ENCODE measurements at regions not wholly inside any gene's neighbourhood (a gene's known extent, or its start where the extent isn't known, plus 50 kb on each side); places are given as distances from the start of the nearest gene placed in this dataset.

DNA sequence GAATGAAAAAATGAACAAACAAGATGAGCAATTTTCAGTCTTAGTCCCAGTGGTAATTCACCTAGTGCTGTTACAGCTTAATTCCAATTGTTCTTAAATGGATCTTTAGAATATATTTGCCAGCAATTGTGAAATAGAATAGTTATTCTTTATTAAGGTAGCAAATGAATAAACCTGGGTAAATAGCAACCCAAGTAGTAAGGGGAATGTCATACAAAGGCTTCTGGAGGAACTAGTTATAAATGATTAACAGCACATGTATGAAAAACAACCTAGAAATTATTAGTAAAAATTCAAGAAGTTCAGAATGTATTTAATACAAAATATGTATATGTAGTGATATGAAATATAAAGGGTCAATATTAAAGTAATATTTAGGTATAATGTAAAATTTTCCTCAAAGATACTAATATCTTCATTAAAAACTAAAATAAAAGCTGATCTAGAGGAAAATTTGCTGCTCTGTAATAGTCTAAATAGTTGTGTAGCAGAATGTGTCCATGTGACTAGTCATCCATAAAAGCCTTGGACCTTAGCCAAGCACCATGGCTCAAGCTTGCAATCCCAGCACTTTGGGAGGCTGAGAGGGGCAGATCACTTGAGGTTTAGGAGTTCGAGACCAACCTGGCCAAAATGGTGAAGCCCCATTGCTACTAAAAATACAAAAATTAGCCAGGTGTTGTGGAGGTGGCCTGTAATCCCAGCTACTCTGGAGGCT, 535.9 kb upstream of the ATXN8OS start:
- DNase-seq = no peak

DNA sequence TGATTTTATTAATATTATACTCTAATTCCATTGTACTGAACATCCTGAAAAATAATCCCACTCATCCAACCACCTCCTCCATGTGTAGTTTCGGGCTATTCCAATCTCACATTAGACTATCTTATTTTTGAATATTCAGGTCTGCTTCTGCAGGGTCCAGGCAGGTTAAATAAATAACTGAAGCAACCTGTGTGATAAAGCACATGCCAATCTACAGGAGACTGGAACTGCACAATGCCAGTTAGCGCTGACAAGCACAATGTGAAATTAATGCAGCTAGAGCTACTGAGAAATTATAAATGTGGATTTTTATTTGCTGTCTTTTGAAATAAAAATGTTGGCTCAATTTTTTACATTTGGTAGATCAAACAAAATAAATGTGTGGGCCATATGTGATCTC, 540.1 kb upstream of the ATXN8OS start:
- no peak for DNase-seq

DNA sequence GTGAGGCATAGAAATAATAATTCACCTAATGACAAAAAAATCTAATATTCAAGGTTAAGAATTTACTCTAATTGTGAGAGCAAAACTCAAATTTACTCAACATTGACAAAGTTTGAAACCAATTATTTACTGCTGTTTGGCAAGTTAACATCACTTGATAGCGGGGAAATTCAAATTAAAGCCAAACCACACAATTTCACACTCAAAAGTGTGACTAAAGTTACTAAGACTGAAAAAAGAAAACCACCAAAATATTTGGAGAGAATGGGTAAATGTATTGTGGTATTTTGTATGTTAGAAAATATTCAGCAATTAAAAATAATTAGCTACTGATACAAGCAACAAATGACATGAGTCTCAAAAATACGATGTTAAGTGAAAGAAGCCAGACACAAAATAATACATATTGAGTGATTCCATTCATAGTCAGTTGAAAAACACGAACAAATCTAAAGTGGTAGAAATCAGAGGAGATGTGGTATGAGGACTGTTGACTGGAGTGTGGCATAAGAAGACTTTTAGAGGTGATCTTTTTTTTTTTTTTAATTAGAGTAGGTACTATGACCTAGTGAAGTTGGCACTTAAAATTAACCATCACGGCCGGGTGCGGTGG, 541.4 kb upstream of the ATXN8OS start:
- no peak for DNase-seq

DNA sequence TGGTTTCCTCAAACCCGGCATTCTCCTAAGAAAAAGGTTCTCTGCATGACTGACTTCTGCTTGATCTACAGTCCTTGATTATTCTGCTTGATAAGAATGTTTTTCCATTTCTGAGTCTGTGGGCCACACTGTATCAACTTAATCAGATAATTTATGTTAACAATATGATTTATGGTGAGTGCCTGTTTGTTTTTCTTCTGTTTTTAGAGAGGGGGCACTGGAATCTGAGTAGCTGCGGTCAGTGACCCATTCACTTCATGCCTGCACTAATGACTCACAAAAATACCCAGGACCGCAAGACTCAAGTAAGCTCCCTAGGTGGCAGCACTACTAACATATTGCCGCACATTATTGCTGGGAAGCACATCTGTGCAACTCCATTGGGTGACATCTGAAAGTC, 542.3 kb upstream of the ATXN8OS start:
- DNase-seq = peak; percentile 36 to 45

DNA sequence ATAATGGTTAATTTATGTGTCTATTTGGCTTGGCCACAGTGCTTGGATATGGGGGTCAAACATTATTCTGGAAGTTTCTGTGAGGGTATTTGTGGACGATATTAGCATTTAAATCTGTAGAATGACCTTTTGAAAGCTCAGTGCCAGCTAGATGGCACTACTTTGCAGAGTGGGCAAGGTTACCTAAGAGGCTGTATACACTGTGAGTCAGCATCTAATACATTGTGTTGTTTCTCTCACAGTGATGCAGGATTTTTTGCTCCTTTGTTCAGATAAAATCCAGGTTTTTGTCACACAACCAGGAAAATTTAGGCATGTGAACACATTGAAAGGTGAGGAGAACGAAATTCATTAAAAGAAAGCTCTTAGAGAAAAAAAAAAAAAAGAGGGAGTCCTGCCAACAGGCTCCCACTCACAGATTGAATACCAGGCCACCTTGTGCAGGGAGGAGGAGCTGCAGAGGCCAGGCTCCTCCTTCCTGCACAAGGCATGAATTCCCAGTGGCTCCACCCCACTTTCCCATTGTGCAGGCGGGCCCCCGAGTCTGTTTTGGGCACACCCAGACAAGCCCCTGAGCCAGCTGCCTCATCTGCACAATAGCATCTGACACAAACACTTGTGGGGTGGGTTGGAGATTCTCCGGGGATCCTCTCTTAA, 551.0 kb upstream of the ATXN8OS start:
- DNase-seq = no peak

DNA sequence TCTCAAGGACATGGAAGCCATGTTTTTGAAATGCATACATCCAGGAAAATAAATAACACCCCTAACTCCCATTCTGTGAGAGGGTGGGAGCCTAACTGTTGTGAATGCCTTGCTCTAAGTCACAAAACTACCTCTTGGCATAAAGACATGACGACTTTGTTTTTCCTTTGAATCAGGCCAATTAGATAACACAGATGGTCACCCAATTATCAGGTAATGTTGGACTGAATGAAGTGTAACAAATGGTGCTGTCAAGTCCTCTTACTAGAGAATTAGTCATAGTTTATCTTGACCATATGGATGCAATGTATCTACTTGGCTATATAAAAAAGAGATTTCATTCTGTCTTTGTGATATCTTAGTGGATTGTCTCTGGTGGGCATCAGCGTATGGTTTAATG, 553.6 kb upstream of the ATXN8OS start:
- no peak for DNase-seq

DNA sequence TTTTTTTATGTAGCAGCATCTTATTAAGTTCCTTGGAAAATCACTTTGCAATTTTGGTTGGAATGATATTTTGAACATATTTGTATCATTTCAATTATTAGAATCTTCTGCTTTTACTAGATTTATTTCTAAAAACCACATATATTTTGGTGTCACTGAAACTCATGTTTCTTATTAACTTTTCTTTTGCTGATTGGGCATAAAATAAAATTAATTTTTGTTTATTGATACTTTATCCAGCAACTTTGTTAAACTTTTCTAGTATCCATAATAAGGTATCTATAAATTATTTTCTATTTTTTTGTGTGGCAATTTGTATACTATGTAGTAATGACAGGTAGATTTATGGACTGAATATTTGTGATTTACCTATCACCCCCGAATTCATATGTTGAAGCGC, 556.4 kb upstream of the ATXN8OS start:
- DNase-seq = no peak

DNA sequence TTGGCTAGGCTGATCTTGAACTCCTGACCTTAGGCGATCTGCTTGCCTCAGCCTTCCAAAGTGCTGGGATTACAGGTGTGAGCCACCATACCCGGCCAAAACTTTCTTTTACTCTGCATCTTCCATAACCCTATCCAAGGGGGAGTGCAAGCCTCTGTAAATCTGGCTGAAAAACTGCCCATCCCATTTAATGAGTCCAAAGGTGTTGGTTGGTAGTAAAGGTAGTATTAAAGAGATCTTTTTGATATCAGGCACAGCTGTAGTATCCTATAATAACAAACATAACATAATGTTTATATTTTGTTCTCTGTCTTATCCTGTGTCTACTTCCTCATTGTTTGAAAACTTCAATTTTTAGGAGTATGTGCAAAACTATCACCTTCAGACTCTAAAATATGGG, 559.8 kb upstream of the ATXN8OS start:
- no peak for DNase-seq

DNA sequence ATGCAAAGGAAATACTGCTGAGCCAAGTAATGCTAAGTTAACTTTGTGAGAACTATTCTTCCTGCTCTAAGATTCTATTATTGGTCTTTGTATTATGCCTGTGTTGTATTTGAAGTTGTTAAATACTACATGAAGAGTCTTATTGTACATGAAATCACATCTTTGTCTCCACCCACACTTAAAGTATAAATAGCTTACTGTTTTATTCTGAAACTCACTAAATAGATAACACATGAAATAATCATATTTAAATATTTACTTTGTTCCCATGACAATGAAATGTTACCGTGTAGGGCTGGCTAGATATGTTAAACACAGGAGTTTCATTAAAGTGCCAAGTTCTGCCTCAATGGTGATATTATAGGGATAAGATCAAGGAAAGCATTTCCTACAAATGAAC, 562.1 kb upstream of the ATXN8OS start:
- DNase-seq = no peak

DNA sequence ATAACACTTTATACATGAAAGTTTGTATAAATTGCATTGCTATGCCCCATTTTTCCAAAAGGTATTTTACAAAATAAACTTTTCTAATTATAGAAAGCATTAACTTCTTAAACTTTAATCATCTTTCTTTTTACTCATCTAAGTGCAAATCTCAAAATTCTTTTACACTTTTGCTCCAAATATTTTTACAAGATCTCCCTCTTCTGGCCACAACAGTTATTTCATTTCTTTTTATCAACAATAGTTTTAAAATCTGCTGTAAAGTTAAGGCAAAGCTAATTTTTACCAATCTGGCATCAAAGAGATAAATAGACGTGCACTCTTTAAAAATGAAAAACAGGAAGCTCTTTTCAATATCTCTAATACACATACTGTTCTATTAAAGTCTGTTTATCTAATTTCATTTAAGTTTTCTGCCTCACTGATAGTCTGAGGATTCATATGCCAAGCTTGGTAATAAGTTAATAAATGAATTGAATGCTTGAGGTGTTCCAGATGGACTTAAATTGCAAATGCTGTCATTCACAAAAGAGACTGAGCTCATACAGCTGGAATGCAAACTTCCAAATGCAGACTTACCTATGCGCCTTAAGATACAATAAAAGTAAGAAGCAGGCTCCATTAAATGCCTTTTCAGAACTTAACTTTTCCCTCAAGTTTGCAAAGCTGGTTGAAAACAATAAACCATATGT, 583.0 kb upstream of the ATXN8OS start:
- DNase-seq = peak; percentile 55 to 72

DNA sequence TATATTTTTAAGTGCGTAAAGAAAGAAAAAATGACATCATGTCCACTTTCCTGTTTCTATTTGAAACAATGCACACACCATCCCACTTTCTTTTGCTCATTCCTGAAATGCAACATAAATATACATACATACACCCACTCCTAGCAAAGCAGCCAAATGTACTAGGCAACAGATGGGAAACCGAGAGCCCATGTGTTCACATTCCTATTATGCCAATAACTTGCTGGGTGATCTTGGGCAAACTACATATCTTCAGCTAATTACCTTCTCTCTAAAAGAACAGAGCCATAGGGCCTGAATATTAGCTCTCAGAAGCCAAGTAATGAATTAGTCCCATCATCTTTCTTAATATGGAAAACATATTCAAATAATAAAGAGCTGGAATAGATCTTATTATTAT, 610.6 kb upstream of the ATXN8OS start:
- DNase-seq = no peak

DNA sequence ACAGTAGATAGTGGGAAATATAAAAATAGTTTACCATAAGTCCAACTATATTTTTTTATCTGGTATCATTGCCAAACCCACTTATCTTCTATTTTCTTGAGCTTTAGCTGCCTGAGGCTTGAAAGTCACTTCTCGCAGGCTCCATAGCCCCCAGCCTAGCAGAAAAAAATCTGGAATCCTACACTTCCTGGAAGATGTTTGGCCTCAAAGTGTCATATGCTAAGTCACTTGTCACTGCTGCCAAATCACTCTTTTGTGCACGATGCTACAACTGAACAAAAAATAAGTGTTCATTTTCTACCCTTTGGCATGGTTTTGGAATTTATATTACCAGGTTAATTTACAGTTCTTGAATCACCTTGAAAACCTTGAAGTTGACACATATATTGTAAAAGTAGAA, 612.5 kb upstream of the ATXN8OS start:
- DNase-seq = no peak

DNA sequence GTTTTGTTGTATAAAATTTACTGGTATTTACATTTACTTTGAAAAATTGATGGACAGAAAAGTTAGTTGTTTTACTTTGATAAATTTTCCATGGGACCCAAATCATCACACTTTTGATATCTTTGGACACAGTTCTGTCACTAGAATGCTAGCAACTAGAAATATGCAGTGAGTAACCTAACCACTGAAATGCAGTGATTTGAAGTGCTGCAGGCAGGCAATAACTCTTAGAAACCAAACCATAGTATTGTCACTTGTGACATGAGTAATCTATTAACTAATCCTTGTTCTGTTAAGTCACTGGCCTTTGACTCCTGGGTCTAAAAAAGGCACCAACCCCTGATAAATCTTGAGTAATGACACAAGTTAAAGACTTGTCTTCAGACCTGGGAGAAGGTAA, 620.0 kb upstream of the ATXN8OS start:
- no peak for DNase-seq

DNA sequence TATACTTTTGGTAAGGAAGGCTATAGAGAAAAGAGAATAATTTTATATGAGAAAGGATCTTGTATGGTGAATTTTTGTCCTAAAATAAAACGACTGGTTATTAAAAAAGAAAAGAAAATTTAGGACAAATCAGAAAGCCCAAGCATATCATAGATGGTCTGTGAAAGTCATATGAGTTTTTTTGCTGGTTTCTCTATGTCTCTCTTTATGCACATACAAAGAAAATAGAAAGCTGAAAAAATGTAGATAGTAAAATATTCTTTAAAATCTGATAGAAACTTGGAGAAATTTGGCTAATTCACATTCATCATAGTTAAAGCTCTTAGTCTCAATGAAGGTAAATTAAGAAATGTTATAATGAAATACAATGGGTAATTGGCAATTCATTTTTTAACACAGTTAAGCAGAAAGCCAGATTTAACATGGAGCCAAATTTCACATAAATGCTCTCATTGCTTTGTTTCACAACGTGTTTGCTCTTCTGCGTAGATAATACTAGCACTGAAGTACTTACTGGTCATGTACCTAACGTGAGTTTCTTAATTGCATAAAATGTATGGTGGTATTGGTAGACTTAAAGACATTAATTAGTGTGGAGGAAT, 621.5 kb upstream of the ATXN8OS start:
- DNase-seq = peak in 1 of 2 experiments; percentile 7

DNA sequence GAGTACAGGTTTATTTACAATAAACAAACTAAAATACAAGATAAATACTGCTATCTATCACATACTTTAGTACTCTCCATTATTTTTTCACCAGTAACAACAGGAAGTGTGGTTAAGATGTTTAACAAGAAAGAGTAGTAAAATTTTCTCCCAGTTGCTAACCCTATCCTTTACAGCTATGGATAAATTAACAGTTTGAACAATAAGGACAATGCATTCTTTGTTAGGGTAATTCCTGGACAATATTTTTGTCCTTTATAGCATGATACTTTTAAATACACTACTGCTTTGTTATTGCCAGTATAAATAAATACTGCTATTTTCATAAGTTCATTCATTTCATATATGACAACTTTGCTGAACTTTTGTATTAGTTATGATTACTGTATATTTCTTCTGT, 630.2 kb upstream of the ATXN8OS start:
- no peak for DNase-seq

DNA sequence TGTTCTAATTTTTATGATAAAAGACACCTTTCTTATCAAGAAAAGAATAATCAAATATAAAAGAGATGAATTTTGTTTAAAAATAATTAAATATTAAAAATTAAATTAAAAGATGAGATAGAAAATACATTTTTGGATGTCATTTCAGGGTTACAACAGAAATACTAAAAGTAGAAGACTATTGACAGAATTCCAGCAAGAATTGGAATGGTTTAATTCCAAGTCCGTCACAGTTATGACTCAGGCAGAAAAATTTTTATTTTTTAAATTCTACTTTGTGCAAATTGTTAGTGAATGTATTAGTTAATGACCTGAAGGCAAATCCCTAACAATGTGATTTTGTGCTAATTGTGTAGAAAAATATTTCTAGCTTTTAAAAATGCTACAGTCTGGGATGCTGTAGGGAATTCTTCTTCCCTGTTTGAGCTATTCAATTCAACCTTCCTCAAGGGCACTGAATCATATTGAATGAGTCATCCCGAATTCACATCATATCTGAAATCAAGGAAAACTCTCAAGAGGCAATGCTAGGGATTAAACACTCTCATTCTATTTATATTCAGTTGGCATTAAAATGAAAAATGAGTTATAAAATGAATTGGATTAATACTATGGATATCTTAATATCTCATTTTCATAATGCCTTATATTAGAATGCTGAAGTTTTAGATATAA, 633.5 kb upstream of the ATXN8OS start:
- DNase-seq = no peak

DNA sequence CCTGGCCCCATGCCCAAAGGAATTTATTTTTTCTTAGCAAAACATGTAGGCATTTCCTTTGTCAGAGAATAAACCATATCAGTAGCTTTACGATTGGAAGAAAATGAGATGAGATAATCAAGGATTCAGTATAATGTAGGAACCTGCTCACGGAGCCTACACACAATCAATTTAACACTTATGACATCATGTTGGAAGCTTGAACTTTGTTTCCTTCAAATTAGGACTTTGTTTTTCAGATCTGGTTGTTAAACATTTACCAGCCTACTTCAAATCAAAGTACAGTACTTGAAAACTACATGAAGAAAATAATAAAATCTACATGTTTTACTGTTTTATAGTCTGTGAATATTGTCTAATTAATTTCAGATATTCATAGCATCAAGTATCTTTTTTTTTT, 639.0 kb upstream of the ATXN8OS start:
- no peak for DNase-seq

DNA sequence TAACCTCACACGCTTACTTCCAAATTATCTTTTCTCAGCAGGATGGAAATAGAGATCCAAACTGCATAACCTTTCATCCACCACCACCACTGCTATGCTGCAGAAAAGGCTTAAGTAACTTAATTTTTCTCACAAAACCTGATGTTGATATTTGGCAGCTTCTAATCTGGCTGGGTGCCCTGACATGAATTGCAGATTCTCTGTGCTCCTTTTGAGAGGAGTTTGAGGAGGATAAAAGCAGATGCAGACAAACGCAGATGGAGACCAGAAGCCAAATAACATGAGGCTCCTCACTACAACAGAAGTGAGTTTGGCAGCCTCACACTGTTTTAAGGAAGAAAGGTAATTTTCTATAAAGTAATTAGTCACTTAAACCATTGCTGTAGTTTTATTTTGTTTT, 646.2 kb upstream of the ATXN8OS start:
- DNase-seq = no peak

DNA sequence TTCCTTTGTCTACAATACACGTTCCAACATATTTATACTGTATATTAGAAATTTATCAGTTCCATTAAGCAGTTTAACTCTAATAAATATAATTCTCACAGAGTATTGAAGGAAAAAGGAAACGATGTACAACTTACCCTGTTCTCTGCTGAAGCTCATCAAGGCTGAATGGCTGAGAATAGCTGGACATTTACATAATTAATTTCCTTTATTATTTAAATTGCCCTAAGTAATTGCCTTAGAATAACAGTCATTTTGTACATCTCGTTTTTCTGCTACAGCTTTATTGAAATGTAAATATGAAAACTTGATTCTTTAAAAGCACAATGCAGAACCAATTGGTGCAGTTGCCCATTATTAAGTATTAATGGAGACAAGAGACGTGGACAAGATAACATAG, 648.3 kb upstream of the ATXN8OS start:
- DNase-seq = no peak

DNA sequence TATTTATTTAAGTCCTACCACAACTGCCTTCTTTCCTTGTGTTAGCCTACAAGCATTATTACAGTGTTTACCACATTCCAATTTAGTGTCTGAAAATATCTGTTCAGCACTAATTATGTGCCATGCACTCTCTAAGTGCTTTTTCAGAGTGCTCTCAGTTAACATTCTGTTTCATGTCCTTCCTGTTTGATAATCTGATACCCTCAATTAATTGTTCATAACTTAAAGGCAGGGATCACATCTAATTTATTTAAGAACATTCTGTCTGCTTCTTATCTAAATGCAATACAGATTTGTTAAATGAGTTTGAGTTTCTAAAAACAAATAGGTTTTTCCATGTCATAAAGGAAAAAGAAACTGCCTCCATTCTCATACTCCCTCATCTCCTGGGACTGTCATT, 649.6 kb upstream of the ATXN8OS start:
- DNase-seq = no peak

DNA sequence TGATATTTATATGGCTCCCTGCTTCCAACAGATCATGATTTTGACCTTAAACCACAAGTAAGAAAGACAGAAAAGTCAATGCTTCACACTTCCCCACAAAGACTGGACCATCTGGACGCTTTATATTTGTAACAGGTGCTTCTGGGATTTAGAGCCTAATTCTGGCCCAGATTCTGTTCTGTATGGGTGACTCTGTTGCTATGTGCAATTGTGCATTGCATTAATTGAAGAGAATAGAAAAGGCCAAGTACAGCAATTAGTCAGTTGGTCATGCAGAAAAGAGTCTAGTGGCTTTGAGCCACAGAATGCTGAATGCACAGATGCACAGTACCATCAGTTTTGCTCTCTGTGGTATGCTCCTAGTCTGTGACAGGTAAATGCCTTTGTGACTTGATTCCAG, 657.4 kb upstream of the ATXN8OS start:
- DNase-seq = no peak

DNA sequence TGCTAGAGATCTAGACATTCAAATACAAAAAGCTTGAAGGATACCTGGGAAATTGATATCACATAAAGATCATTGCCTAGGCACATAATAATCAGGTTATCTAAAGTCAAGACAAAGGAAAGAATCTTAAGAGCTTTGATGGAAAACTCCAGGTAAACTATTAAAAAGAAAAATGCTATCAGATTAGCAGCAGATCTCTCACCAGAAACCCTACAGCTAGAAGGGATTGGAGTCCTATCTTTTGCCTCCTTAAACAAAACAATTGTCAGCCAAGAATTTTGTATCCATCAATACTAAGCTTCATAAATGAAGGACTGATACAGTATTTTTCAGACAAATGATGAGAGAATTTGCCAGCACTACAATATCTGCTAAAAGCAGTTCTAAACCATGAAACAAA, 682.4 kb upstream of the ATXN8OS start:
- no peak for DNase-seq

DNA sequence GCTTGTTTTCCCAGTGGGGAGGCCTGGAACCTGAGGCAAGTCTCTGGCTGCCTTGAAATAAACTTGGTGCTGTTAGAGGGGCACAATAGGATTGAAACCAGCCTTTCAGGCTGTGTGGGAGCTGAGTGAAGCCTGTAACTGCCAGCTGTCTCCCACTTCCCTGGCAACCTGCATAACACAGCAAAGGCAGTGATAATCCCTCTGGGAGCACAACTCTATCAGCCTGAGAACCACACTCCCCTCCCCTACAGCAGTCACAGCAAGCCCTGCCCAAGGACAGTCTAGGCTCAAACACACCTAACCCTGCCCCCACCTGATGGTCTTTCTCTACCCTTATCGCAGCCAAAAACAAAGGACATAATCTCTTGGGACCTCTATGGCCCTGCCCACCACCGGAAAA, 683.8 kb upstream of the ATXN8OS start:
- DNase-seq = no peak
